Caco-2 (cell line): ENCODE measurements at regions not wholly inside any gene's neighbourhood (a gene's known extent, or its start where the extent isn't known, plus 50 kb on each side); places are given as distances from the start of the nearest gene placed in this dataset.

ENCODE experiments used
- BruUV-seq: library from RNA; stranded (reverse); fragments of 400-500 nt; replicated peaks from 2 replicates; lab custom pipeline; 2021; lab: Mats Ljungman, UMichigan
- CTCF ChIA-PET: fragments of 300-600 bp; sonication (Branson Sonifier 250); formaldehyde crosslinking; loops from one replicate; lab custom pipeline; 2022; ENCODE audit warnings: antibody characterized with exemption; lab: Charles Lee
- POLR2A ChIA-PET: fragments of 300-600 bp; sonication (Branson Sonifier 250); formaldehyde crosslinking; loops from one replicate; lab custom pipeline; 2022; ENCODE audit warnings: antibody characterized with exemption; lab: Charles Lee
- DNase-seq, 2 experiments: peaks; one replicate each; pipeline versions ENCODE4 v3.0.0 to v3.0.0-alpha.2; 2020 to 2022
- H3K27me3 ChIP-seq: replicated peaks from 2 replicates; pipeline ENCODE4 v1.6.0; 2011; ENCODE audit warnings: low read length; ENCODE audit not compliant: control insufficient read depth, insufficient read depth
- H3K36me3 ChIP-seq: 2 replicates; pipeline ENCODE4 v1.5.1; 2011; ENCODE audit warnings: low read length; ENCODE audit not compliant: control insufficient read depth, insufficient read depth
- H3K4me1 ChIP-seq: fragments of 250-450 bp; sonication (Bioruptor Pico); 2 replicates; pipeline ENCODE4 v1.5.1; 2020; ENCODE audit warnings: mild to moderate bottlenecking
- H3K4me3 ChIP-seq: 2 replicates; pipeline ENCODE4 v1.5.1; 2011; ENCODE audit warnings: low read depth, mild to moderate bottlenecking, control low read depth, low read length
- H3K9me3 ChIP-seq: fragments of 250-450 bp; sonication (Bioruptor Pico); 2 replicates; pipeline ENCODE4 v1.5.1; 2020; ENCODE audit warnings: mild to moderate bottlenecking, moderate library complexity
- H3K27ac Mint-ChIP-seq: one replicate; pipeline ENCODE4 v1.8.0; 2022; ENCODE audit warnings: mixed read lengths; ENCODE audit not compliant: unreplicated experiment
- H3K27me3 Mint-ChIP-seq: one replicate; pipeline ENCODE4 v1.8.0; 2022; ENCODE audit warnings: mixed read lengths; ENCODE audit not compliant: insufficient read depth, unreplicated experiment
- H3K36me3 Mint-ChIP-seq: one replicate; pipeline ENCODE4 v1.8.0; 2022; ENCODE audit warnings: mild to moderate bottlenecking, mixed read lengths; ENCODE audit not compliant: insufficient read depth, unreplicated experiment
- H3K4me1 Mint-ChIP-seq: one replicate; pipeline ENCODE4 v1.8.0; 2022; ENCODE audit warnings: low read depth, mixed read lengths; ENCODE audit not compliant: unreplicated experiment
- H3K4me3 Mint-ChIP-seq: one replicate; pipeline ENCODE4 v1.8.0; 2022; ENCODE audit warnings: mild to moderate bottlenecking, moderate library complexity, mixed read lengths; ENCODE audit not compliant: unreplicated experiment
- H3K9me3 Mint-ChIP-seq: one replicate; pipeline ENCODE4 v1.8.0; 2022; ENCODE audit warnings: mixed read lengths; ENCODE audit not compliant: unreplicated experiment
- intact Hi-C: fragments of 100-400 bp; cut with micrococcal nuclease; formaldehyde crosslinking; loops from one replicate; pipeline ENCODE4 v1.10.0; 2022; ENCODE audit not compliant: unreplicated experiment
- TF ChIP-seq, protein P1 (sequence below), 2 experiments: fragments of 200-600 bp in 1 of 2; IDR thresholded peaks; 1 replicate in 1 of 2; 2 replicates in 1 of 2; pipeline versions ENCODE4 v1.5.1 to v1.8.0; 2011 to 2022; ENCODE audit warnings: antibody characterized with exemption in 1 of 2, control low read depth in 1 of 2, inconsistent platforms in 1 of 2, low read depth in 1 of 2, low read length in 1 of 2, mild to moderate bottlenecking in 1 of 2, moderate library complexity in 1 of 2; ENCODE audit not compliant: insufficient read depth in 1 of 2, severe bottlenecking in 1 of 2, unreplicated experiment in 1 of 2

GRCh38 chr12:30519535-30519934, 176.1 kb downstream of the IPO8 start:
- H3K36me3 Mint-ChIP-seq: no peaks in the 10 kb centered on the region
- no peaks in the 10 kb centered on the region for H3K9me3 Mint-ChIP-seq
- no TSS peak for BruUV-seq
- no peak overlapping the region for H3K4me3 Mint-ChIP-seq
- CTCF ChIA-PET: no interaction called here
- Histone ChIP-seq H3K4me1 (no peaks in the 10 kb centered on the region), H3K4me3 (no peak overlapping the region), H3K36me3 (no peaks in the 10 kb centered on the region), H3K9me3 (no peaks in the 10 kb centered on the region), H3K27me3 (no peaks in the 10 kb centered on the region)
- no peaks in the 10 kb centered on the region for H3K27me3 Mint-ChIP-seq
- POLR2A ChIA-PET: no interaction called here
- TF ChIP-seq, protein P1, sequence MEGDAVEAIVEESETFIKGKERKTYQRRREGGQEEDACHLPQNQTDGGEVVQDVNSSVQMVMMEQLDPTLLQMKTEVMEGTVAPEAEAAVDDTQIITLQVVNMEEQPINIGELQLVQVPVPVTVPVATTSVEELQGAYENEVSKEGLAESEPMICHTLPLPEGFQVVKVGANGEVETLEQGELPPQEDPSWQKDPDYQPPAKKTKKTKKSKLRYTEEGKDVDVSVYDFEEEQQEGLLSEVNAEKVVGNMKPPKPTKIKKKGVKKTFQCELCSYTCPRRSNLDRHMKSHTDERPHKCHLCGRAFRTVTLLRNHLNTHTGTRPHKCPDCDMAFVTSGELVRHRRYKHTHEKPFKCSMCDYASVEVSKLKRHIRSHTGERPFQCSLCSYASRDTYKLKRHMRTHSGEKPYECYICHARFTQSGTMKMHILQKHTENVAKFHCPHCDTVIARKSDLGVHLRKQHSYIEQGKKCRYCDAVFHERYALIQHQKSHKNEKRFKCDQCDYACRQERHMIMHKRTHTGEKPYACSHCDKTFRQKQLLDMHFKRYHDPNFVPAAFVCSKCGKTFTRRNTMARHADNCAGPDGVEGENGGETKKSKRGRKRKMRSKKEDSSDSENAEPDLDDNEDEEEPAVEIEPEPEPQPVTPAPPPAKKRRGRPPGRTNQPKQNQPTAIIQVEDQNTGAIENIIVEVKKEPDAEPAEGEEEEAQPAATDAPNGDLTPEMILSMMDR (IDR thresholded peaks at IDR 0.05; ENCODE audit: insufficient read depth in 1 of 2, low read depth in 1 of 2, low read length in 1 of 2, severe bottlenecking in 1 of 2, unreplicated experiment in 1 of 2): no peak
- no peak for DNase-seq
- intact Hi-C loops: loop anchor here (5.0 kb wide), 1 partner anchor 1002 kb away; no protein-coding TSS in a partner anchor
- no peak overlapping the region for H3K27ac Mint-ChIP-seq
- H3K4me1 Mint-ChIP-seq: no peaks in the 10 kb centered on the region

- H3K27me3 ChIP-seq: no peaks in the 10 kb centered on the region
- no peaks in the 10 kb centered on the region for H3K36me3 ChIP-seq
- CTCF ChIA-PET: no interaction called here
- BruUV-seq: no TSS peak
- intact Hi-C loops: loop anchor here (5.0 kb wide), 1 partner anchor 1000 kb away; no protein-coding TSS in a partner anchor
- POLR2A ChIA-PET: no interaction called here
- no peaks in the 10 kb centered on the region for H3K27me3 Mint-ChIP-seq
- no peak overlapping the region for H3K4me3 ChIP-seq
- no peaks in the 10 kb centered on the region for H3K4me1 Mint-ChIP-seq
- no peaks in the 10 kb centered on the region for H3K4me1 ChIP-seq
- no peak overlapping the region for H3K4me3 Mint-ChIP-seq
- no peak overlapping the region for H3K27ac Mint-ChIP-seq
- TF ChIP-seq, protein P1 (IDR thresholded peaks at IDR 0.05; ENCODE audit: insufficient read depth in 1 of 2, low read depth in 1 of 2, low read length in 1 of 2, severe bottlenecking in 1 of 2, unreplicated experiment in 1 of 2): no peak
- H3K9me3 ChIP-seq: no peaks in the 10 kb centered on the region
- H3K36me3 Mint-ChIP-seq: no peaks in the 10 kb centered on the region
- no peak for DNase-seq
- H3K9me3 Mint-ChIP-seq: no peaks in the 10 kb centered on the region
Measured at GRCh38 chr12:30517320-30517719, 178.3 kb downstream of the IPO8 start.

DNA sequence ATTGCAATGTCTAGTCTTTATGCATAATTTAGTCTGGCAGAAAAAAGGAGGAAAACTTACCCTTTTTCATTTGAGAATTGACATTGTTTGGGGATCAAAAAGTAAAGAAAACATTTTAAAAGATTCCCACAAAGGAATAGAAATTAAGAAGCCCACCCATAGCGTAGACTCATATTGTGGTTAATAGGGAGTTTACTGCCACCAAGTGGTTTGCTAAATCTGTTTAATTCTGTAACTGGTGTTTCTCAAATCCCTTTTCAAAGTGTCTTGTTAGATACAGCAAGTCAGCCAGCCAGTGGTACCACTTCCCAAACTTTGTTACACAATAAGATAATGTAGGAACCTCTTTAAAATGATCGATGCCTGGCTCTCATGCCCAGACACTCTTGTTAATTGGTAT, 180.3 kb downstream of the IPO8 start:
- Histone ChIP-seq H3K4me3 (no peak overlapping the region), H3K4me1 (no peaks in the 10 kb centered on the region), H3K27me3 (no peaks in the 10 kb centered on the region), H3K36me3 (no peaks in the 10 kb centered on the region), H3K9me3 (no peaks in the 10 kb centered on the region)
- Mint-ChIP-seq H3K27ac (no peak overlapping the region), H3K27me3 (no peaks in the 10 kb centered on the region), H3K4me1 (no peaks in the 10 kb centered on the region), H3K4me3 (no peak overlapping the region), H3K36me3 (no peaks in the 10 kb centered on the region), H3K9me3 (no peaks in the 10 kb centered on the region)
- intact Hi-C loops: loop anchor here (1.0 to 5.0 kb wide), 2 partner anchors 963 to 998 kb away; no protein-coding TSS in a partner anchor
- ChIA-PET POLR2A (no interaction called here), CTCF (no interaction called here)
- no TSS peak for BruUV-seq
- DNase-seq: no peak
- TF ChIP-seq, protein P1 (IDR thresholded peaks at IDR 0.05; ENCODE audit: insufficient read depth in 1 of 2, low read depth in 1 of 2, low read length in 1 of 2, severe bottlenecking in 1 of 2, unreplicated experiment in 1 of 2): peak in 1 of 2 experiments; percentile 19
